BLaER1 treated with 17β-estradiol and CSF1 and Interleukin-3, amounts not matched to agents 10 nM and 100 nM (cell line): ENCODE measurements at regions not wholly inside any gene's neighbourhood (a gene's known extent, or its start where the extent isn't known, plus 50 kb on each side); places are given as distances from the start of the nearest gene placed in this dataset.
"Not testable (repeated sequence)": the region's sequence is repeated elsewhere in the genome, so short reads cannot be mapped to it uniquely, and the experiment has no call there.

ENCODE experiments used
- H3K27ac ChIP-seq, 11 experiments: shearing (Covaris generic); formaldehyde crosslinking; 2 replicates each; pipeline ENCODE4 v1.8.1; 2022
- H3K27me3 ChIP-seq, 11 experiments: shearing (Covaris generic); formaldehyde crosslinking; 2 replicates each; pipeline ENCODE4 v1.8.1; 2022
- H3K36me3 ChIP-seq, 11 experiments: shearing (Covaris generic); formaldehyde crosslinking; 2 replicates each; pipeline ENCODE4 v1.8.1; 2022
- H3K4me1 ChIP-seq, 10 experiments: shearing (Covaris generic); formaldehyde crosslinking; 2 replicates each; pipeline ENCODE4 v1.8.1; 2022
- H3K4me2 ChIP-seq, 11 experiments: shearing (Covaris generic); formaldehyde crosslinking; 2 replicates each; pipeline ENCODE4 v1.8.1; 2022
- H3K4me3 ChIP-seq, 10 experiments: shearing (Covaris generic); formaldehyde crosslinking; 2 replicates each; pipeline ENCODE4 v1.8.1; 2022
- H3K9ac ChIP-seq, 11 experiments: shearing (Covaris generic); formaldehyde crosslinking; 2 replicates each; pipeline ENCODE4 v1.8.1; 2022
- H3K9me3 ChIP-seq, 11 experiments: shearing (Covaris generic); formaldehyde crosslinking; replicated peaks in 1 of 11; 2 replicates each; pipeline ENCODE4 v1.8.1; 2022
- H4K20me1 ChIP-seq, 11 experiments: shearing (Covaris generic); formaldehyde crosslinking; 2 replicates each; pipeline ENCODE4 v1.8.1; 2022
- Cebpa-rat ChIP-seq, 11 experiments: shearing (Covaris generic); IDR thresholded peaks; 2 replicates each; pipeline ENCODE4 v1.8.1; 2022

DNA sequence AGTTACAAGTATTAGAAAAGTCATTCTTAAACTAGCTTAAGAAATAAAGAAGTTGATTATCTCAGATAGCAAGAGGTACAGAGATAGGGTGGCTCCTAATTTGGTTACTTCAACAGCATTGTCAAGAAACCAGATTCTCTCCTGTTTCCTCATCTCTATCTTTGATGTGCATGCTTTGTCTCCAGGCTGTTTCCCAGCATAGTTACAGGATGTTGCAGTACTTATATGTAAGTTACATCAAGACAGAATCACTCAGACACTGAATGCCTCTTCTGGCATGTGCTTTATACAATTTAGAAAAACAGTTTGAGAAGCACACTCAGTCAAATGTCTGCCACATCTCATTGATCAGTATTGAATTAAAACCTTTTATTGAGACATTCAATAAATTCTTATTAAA is 189.5 kb upstream of the UBE2E3 start:
- H3K27ac ChIP-seq = no peak overlapping the region
- TF ChIP-seq Cebpa-rat (IDR thresholded peaks at IDR 0.05) = no peak
- H3K4me2 ChIP-seq = no peak overlapping the region
- no peaks in the 10 kb centered on the region for H3K9me3 ChIP-seq
- no peak overlapping the region for H3K9ac ChIP-seq
- no peaks in the 10 kb centered on the region for H4K20me1 ChIP-seq
- no peaks in the 10 kb centered on the region for H3K36me3 ChIP-seq
- H3K27me3 ChIP-seq = no peaks in the 10 kb centered on the region
- no peaks in the 10 kb centered on the region for H3K4me1 ChIP-seq
- no peak overlapping the region for H3K4me3 ChIP-seq

DNA sequence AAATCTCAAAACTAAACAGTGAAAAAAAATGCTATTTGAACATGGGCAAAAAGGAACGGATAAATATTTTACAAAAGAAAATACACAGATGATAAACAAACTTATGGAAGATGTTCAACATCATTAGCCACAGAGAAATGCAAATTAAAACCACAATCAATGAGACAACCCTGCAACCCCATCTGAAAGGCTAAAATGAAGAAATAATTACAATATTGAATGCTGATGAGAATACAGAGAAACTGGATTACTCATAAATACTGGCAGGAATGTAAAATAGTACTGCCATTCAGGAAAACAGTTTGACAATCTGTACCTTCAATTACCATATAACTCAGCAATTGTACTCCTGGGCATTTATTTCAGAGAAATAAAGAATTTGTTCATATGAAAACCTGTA is 193.1 kb upstream of the UBE2E3 start:
- Histone ChIP-seq H3K27me3 (no peaks in the 10 kb centered on the region), H3K4me1 (no peaks in the 10 kb centered on the region), H3K36me3 (no peaks in the 10 kb centered on the region), H3K4me3 (no peak overlapping the region), H3K4me2 (no peak overlapping the region), H3K27ac (no peak overlapping the region), H4K20me1 (no peaks in the 10 kb centered on the region), H3K9ac (no peak overlapping the region), H3K9me3 (no peaks in the 10 kb centered on the region)
- TF ChIP-seq Cebpa-rat (IDR thresholded peaks at IDR 0.05) = no peak

DNA sequence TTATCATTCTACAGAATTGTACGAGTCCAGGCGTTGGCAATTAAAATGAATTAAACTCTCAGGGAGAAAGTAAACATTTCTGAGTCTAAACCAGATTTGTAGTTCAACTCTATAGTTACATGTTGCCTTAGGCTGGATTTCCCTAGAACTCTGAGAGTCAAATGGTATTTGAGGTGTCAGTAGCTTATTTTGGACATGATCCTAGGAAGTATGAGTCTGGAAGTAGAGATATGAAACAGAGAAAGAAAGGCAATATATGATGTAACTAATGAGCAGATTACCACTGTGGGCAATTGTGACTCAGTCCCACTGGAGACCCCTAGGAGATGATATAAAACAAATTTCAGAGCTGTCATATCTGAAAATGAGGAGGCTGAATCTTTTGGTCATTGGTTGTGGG is 199.1 kb upstream of the UBE2E3 start:
- Histone ChIP-seq H3K36me3 (no peaks in the 10 kb centered on the region), H3K27ac (no peak overlapping the region), H3K4me2 (no peak overlapping the region), H3K9ac (no peak overlapping the region), H4K20me1 (no peaks in the 10 kb centered on the region), H3K27me3 (no peaks in the 10 kb centered on the region), H3K9me3 (no peaks in the 10 kb centered on the region), H3K4me3 (no peak overlapping the region), H3K4me1 (no peaks in the 10 kb centered on the region)
- no peak for TF ChIP-seq Cebpa-rat (IDR thresholded peaks at IDR 0.05)

- no peaks in the 10 kb centered on the region for H3K4me1 ChIP-seq
- H3K9ac ChIP-seq = no peak overlapping the region
- no peaks in the 10 kb centered on the region for H3K36me3 ChIP-seq
- H4K20me1 ChIP-seq = no peaks in the 10 kb centered on the region
- no peak overlapping the region for H3K4me3 ChIP-seq
- no peaks in the 10 kb centered on the region for H3K9me3 ChIP-seq
- no peak overlapping the region for H3K27ac ChIP-seq
- no peak overlapping the region for H3K4me2 ChIP-seq
- TF ChIP-seq Cebpa-rat (IDR thresholded peaks at IDR 0.05) = no peak
- H3K27me3 ChIP-seq = no peaks in the 10 kb centered on the region
Observed at GRCh38 chr2:180778291-180778690, 202.1 kb upstream of the UBE2E3 start.

DNA sequence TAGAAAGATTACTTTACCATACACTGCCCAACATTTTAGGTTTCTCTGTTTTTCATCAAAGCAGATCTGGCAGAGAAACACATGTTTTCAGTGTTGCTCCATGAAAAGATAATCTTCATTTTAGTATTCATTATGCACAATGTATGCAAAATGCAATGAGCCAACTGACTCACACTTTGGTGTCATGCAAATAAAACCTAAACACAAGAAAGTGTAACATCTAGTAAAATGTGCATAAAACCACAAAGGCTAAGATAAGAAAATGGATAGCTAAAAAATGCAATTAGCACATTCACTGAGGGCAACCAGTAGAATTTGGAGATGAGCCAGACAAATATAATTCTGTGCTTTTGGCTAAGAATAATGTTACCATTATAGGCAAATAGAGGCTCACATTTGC is 203.5 kb upstream of the UBE2E3 start:
- Histone ChIP-seq H3K4me3 (no peak overlapping the region), H4K20me1 (no peaks in the 10 kb centered on the region), H3K27me3 (no peaks in the 10 kb centered on the region), H3K27ac (no peak overlapping the region), H3K4me1 (no peaks in the 10 kb centered on the region), H3K9ac (no peak overlapping the region), H3K9me3 (no peaks in the 10 kb centered on the region), H3K4me2 (no peak overlapping the region), H3K36me3 (no peaks in the 10 kb centered on the region)
- TF ChIP-seq Cebpa-rat (IDR thresholded peaks at IDR 0.05) = no peak

DNA sequence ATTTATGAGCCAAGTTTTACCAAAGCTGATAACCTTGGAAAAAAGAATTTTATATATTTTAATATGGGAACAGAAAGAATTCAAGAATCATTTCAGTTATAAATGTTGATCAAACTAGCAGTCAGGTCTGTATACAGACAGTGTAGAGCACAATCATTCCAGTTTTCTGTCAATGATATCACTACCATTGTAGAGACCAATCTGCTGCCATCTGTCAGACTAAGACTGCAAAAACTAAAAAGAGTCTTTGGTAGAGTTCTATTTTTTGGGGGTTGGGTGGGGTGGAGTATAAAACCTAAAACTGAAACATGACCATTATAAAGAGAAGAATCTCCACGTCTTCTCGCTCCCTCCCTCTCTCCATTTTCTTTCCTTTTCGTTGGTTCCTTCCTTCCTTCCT is 204.7 kb upstream of the UBE2E3 start:
- no peak overlapping the region for H3K4me3 ChIP-seq
- H3K9ac ChIP-seq = no peak overlapping the region
- H3K36me3 ChIP-seq = no peaks in the 10 kb centered on the region
- H3K27ac ChIP-seq = no peak overlapping the region
- H3K9me3 ChIP-seq = no peaks in the 10 kb centered on the region
- H3K4me1 ChIP-seq = no peaks in the 10 kb centered on the region
- TF ChIP-seq Cebpa-rat (IDR thresholded peaks at IDR 0.05) = no peak
- H3K4me2 ChIP-seq = no peak overlapping the region
- no peaks in the 10 kb centered on the region for H4K20me1 ChIP-seq
- no peaks in the 10 kb centered on the region for H3K27me3 ChIP-seq

DNA sequence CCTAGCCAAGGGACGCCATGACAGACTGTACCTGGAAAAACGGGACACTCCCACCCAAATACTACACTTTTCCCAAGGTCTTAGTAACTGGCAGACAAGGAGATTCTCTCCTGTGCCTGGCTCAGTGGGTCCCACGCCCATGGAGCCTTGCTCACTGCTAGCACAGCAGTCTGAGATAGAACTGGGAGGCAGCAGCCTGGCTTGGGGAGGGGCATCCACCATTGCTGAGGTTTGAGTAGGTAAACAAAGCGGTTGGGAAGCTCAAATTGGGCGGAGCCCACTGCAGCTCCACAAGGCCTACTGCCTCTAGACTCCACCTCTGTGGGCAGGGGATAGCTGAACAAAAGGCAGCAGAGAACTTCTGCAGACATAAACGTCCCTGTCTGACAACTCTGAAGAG is 215.1 kb upstream of the UBE2E3 start:
- not testable (repeated sequence) for H4K20me1 ChIP-seq, H3K36me3 ChIP-seq, H3K27me3 ChIP-seq, H3K4me3 ChIP-seq, H3K27ac ChIP-seq, H3K9ac ChIP-seq
- Histone ChIP-seq H3K4me1 (peaks cover 0 to 55% (median 6%) of the 10 kb centered on the region in 10 experiments; a peak in 10 of 20 replicates), H3K4me2 (peak overlapping the region in 3 of 11 experiments; percentile 22 to 52 (median 49); a peak in 6 of 22 replicates), H3K9me3 (peaks cover 0 to 13% (median 0%) of the 10 kb centered on the region in 11 experiments; a peak in 1 of 22 replicates)

- Histone ChIP-seq H3K27me3 (no peaks in the 10 kb centered on the region), H4K20me1 (no peaks in the 10 kb centered on the region), H3K9me3 (peaks cover 0 to 13% (median 0%) of the 10 kb centered on the region in 11 experiments; a peak in 1 of 22 replicates), H3K4me3 (no peak overlapping the region), H3K4me2 (peak overlapping the region in 1 of 11 experiments; percentile 7; a peak in 2 of 22 replicates), H3K36me3 (no peaks in the 10 kb centered on the region), H3K4me1 (peaks cover 0 to 53% (median 6%) of the 10 kb centered on the region in 10 experiments; a peak in 10 of 20 replicates), H3K27ac (no peak overlapping the region), H3K9ac (no peak overlapping the region)
- no peak for TF ChIP-seq Cebpa-rat (IDR thresholded peaks at IDR 0.05)
Observed at GRCh38 chr2:180763263-180763989, 217.0 kb upstream of the UBE2E3 start.

DNA sequence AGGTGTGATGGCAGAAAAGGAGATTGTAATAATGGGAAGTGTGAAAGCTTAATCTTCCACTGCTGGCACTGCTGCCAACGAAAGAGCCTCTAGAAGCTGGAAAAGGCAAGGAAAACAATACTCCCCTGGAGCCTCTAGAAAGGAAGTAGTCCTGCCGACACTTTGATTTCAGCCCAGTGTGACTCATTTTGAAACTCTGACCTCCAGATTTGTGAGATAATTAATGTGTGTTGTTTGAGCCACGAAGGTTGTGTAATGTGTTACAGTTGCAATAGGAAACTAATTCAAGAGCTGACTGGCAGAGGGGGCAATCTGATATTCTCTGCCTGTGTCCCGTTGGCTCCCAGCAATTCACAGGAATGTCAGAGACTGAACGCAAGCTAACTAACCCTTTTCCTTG is 219.2 kb upstream of the UBE2E3 start:
- H3K27me3 ChIP-seq = no peaks in the 10 kb centered on the region
- H3K9me3 ChIP-seq = peaks cover 0 to under 1% (median 0%) of the 10 kb centered on the region in 11 experiments; a peak in 1 of 22 replicates
- TF ChIP-seq Cebpa-rat (IDR thresholded peaks at IDR 0.05) = peak in 1 of 11 experiments; percentile 45; a peak in 1 of 22 replicates
- peak overlapping the region in 2 of 11 experiments; percentile 17 to 28; a peak in 3 of 22 replicates for H3K27ac ChIP-seq
- no peaks in the 10 kb centered on the region for H3K36me3 ChIP-seq
- H3K4me3 ChIP-seq = no peak overlapping the region
- H3K9ac ChIP-seq = no peak overlapping the region
- H4K20me1 ChIP-seq = no peaks in the 10 kb centered on the region
- H3K4me1 ChIP-seq = peaks cover 0 to 53% (median 6%) of the 10 kb centered on the region in 10 experiments; a peak in 10 of 20 replicates
- H3K4me2 ChIP-seq = peak overlapping the region in 5 of 11 experiments; percentile 24 to 65 (median 51); a peak in 10 of 22 replicates

DNA sequence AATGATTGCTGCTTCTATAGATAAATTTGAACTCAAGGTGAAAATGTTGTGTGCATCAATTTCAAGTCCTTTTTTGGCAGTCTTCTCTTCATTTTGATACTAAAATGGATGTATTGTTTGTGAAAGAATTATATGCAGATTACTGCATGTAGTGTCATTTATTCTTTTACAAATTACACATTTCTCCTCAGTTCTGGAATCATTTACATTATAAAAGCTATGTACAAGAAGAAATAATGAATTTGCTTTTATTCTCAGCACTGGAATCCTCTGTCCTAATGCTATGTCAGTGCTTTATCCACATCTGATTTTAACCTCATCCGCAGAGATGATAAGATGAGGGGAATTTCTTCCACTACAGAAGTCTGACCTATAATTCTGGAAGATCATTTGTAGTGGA is 220.8 kb upstream of the UBE2E3 start:
- no peak overlapping the region for H3K4me2 ChIP-seq
- no peak overlapping the region for H3K27ac ChIP-seq
- H3K9me3 ChIP-seq = no peaks in the 10 kb centered on the region
- no peaks in the 10 kb centered on the region for H3K36me3 ChIP-seq
- no peaks in the 10 kb centered on the region for H4K20me1 ChIP-seq
- TF ChIP-seq Cebpa-rat (IDR thresholded peaks at IDR 0.05) = no peak
- H3K9ac ChIP-seq = no peak overlapping the region
- peaks cover 0 to 42% (median 6%) of the 10 kb centered on the region in 10 experiments; a peak in 10 of 20 replicates for H3K4me1 ChIP-seq
- H3K4me3 ChIP-seq = no peak overlapping the region
- no peaks in the 10 kb centered on the region for H3K27me3 ChIP-seq
